K562 (cell line): ENCODE measurements at regions not wholly inside any gene's neighbourhood (a gene's known extent, or its start where the extent isn't known, plus 50 kb on each side); places are given as distances from the start of the nearest gene placed in this dataset.
A peak's percentile ranks its signal among the peaks of the same experiment; 100 is the strongest.

Experiments used
- BRD9 ChIP-seq: fragments of 450-650 bp; IDR thresholded peaks from 2 replicates; pipeline ENCODE4 v1.6.1; 2018; ENCODE audit warnings: low read depth; ENCODE audit not compliant: partially characterized antibody
- CBX2 ChIP-seq: fragments of 200-600 bp; sonication (generic); IDR thresholded peaks from one replicate; pipeline ENCODE4 v1.6.1; 2012; ENCODE audit warnings: mild to moderate bottlenecking, low read length, inconsistent platforms; ENCODE audit not compliant: insufficient read depth, poor library complexity, severe bottlenecking
- FOXA3 ChIP-seq, 2 experiments: fragments of 450-650 bp in 1 of 2; sonication (generic) in 1 of 2; formaldehyde crosslinking; IDR thresholded peaks in 1 of 2; conservative IDR thresholded peaks in 1 of 2; 2 replicates each; pipeline versions ENCODE4 v1.4.0 to v1.8.0; 2020 to 2022; ENCODE audit warnings: mild to moderate bottlenecking in 2 of 2, missing genetic modification reagents in 1 of 2
- GTF2A2 ChIP-seq: IDR thresholded peaks from 2 replicates; pipeline ENCODE4 v1.6.1; 2016; ENCODE audit warnings: mild to moderate bottlenecking, missing genetic modification characterization, missing compliant biosample characterization
- GTF3C2 ChIP-seq: IDR thresholded peaks from 3 replicates; pipeline ENCODE4 v1.6.1; 2011; ENCODE audit warnings: borderline replicate concordance, mild to moderate bottlenecking, moderate library complexity; ENCODE audit not compliant: insufficient read length; ENCODE audit errors: extremely low read depth
- KAT8 ChIP-seq: fragments of 450-650 bp; IDR thresholded peaks from 2 replicates; pipeline ENCODE4 v1.6.1; 2016; ENCODE audit warnings: low read depth, mild to moderate bottlenecking
- NR3C1 ChIP-seq: sonication (generic); formaldehyde crosslinking; IDR thresholded peaks from 2 replicates; pipeline ENCODE4 v1.8.1; 2022; ENCODE audit warnings: missing genetic modification reagents
- OTX1 ChIP-seq: fragments of 450-650 bp; formaldehyde crosslinking; IDR thresholded peaks from 2 replicates; pipeline ENCODE4 v1.4.0; 2022; ENCODE audit warnings: mild to moderate bottlenecking
- PHB ChIP-seq: fragments of 250-450 bp; sonication (Bioruptor Pico); IDR thresholded peaks from 2 replicates; pipeline ENCODE4 v1.5.0; 2021
- POLR2G ChIP-seq: fragments of 200-400 bp; formaldehyde crosslinking; IDR thresholded peaks from 2 replicates; pipeline ENCODE4 v1.6.1; 2017; ENCODE audit warnings: low read depth, mild to moderate bottlenecking, antibody characterized with exemption, low read length, moderate library complexity
- SETDB1 ChIP-seq: IDR thresholded peaks from one replicate; pipeline ENCODE4 v1.6.1; 2012; ENCODE audit warnings: low read length, control low read depth, inconsistent platforms
- TRIM24 ChIP-seq, 2 experiments: fragments of 450-650 bp; IDR thresholded peaks; 2 replicates each; pipeline ENCODE4 v1.6.1; 2016
- ZNF280A ChIP-seq: fragments of 450-650 bp; IDR thresholded peaks from 2 replicates; pipeline ENCODE4 v1.6.1; 2018; ENCODE audit warnings: mild to moderate bottlenecking, low read depth; ENCODE audit not compliant: partially characterized antibody
- ZNF282 ChIP-seq: sonication (generic); formaldehyde crosslinking; IDR thresholded peaks from 2 replicates; pipeline ENCODE4 v1.8.1; 2023; ENCODE audit warnings: missing genetic modification reagents
- ZNF57 ChIP-seq: fragments of 450-650 bp; formaldehyde crosslinking; IDR thresholded peaks from 2 replicates; pipeline ENCODE4 v1.4.0; 2020; ENCODE audit warnings: mild to moderate bottlenecking, moderate library complexity
- ZNF695 ChIP-seq: fragments of 450-650 bp; formaldehyde crosslinking; IDR thresholded peaks from 2 replicates; pipeline ENCODE4 v1.4.0; 2020; ENCODE audit warnings: mild to moderate bottlenecking, moderate library complexity
- TF ChIP-seq, protein P1 (sequence below): sonication (generic); formaldehyde crosslinking; IDR thresholded peaks from 2 replicates; pipeline ENCODE4 v1.4.0; 2020; ENCODE audit warnings: mild to moderate bottlenecking, missing genetic modification reagents
- TF ChIP-seq, protein P2 (sequence below): IDR thresholded peaks from 3 replicates; pipeline ENCODE4 v1.6.1; 2011; ENCODE audit warnings: borderline replicate concordance, mild to moderate bottlenecking; ENCODE audit not compliant: insufficient read length, insufficient read depth
- TF ChIP-seq, protein P3 (sequence below), 3 experiments: fragments of 200-800 bp in 1 of 3; sonication (Bioruptor generic) in 1 of 3; sonication (generic) in 1 of 3; formaldehyde crosslinking in 1 of 3; IDR thresholded peaks; 2 replicates each; pipeline versions ENCODE4 v1.6.1 to v1.8.0; 2016 to 2022; ENCODE audit warnings: mild to moderate bottlenecking in 2 of 3, missing compliant biosample characterization in 2 of 3, missing genetic modification characterization in 2 of 3, missing genetic modification reagents in 1 of 3

GRCh38 chr6:27592481-27593199 lies 119.7 kb upstream of the ZNF184 start (continued):
- TF ChIP-seq, protein P1, sequence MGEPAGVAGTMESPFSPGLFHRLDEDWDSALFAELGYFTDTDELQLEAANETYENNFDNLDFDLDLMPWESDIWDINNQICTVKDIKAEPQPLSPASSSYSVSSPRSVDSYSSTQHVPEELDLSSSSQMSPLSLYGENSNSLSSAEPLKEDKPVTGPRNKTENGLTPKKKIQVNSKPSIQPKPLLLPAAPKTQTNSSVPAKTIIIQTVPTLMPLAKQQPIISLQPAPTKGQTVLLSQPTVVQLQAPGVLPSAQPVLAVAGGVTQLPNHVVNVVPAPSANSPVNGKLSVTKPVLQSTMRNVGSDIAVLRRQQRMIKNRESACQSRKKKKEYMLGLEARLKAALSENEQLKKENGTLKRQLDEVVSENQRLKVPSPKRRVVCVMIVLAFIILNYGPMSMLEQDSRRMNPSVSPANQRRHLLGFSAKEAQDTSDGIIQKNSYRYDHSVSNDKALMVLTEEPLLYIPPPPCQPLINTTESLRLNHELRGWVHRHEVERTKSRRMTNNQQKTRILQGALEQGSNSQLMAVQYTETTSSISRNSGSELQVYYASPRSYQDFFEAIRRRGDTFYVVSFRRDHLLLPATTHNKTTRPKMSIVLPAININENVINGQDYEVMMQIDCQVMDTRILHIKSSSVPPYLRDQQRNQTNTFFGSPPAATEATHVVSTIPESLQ (CRISPR knock-in tag) = no peak
- TF ChIP-seq, protein P2, sequence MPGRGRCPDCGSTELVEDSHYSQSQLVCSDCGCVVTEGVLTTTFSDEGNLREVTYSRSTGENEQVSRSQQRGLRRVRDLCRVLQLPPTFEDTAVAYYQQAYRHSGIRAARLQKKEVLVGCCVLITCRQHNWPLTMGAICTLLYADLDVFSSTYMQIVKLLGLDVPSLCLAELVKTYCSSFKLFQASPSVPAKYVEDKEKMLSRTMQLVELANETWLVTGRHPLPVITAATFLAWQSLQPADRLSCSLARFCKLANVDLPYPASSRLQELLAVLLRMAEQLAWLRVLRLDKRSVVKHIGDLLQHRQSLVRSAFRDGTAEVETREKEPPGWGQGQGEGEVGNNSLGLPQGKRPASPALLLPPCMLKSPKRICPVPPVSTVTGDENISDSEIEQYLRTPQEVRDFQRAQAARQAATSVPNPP = no peak
- peak; percentile 99 for TF ChIP-seq BRD9
- no peak for TF ChIP-seq CBX2
- peak; percentile 72; the same call in 1 of the 2 replicates for TF ChIP-seq OTX1 (CRISPR knock-in tag)
- TF ChIP-seq SETDB1 = no peak
- no peak for TF ChIP-seq GTF2A2 (tag)
- TF ChIP-seq ZNF57 (CRISPR knock-in tag) = no peak
- peak in 1 of 2 experiments; percentile 76; a peak in 2 of 4 replicates for TF ChIP-seq TRIM24 (IDR thresholded peaks at IDR 0.05)
- no peak for TF ChIP-seq ZNF282
- TF ChIP-seq KAT8 = no peak
- no peak for TF ChIP-seq NR3C1 (CRISPR knock-in tag)
- TF ChIP-seq PHB (CRISPR knock-in tag) = no peak
- TF ChIP-seq POLR2G = no peak
- no peak for TF ChIP-seq ZNF280A
- TF ChIP-seq ZNF695 = no peak
- TF ChIP-seq GTF3C2 = peak; percentile 97
- TF ChIP-seq, protein P3, sequence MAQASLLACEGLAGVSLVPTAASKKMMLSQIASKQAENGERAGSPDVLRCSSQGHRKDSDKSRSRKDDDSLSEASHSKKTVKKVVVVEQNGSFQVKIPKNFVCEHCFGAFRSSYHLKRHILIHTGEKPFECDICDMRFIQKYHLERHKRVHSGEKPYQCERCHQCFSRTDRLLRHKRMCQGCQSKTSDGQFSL (CRISPR knock-in tag; IDR thresholded peaks at IDR 0.05) = peak; percentile 68; the same call in 1 of the 2 replicates
- TF ChIP-seq, protein P3 (tag; IDR thresholded peaks at IDR 0.05) = no peak
- peak; percentile 64 to 77; a peak in 3 of 4 replicates for TF ChIP-seq FOXA3 (CRISPR knock-in tag; conservative IDR thresholded peaks at IDR 0.05 in 1 of 2, IDR thresholded peaks at IDR 0.05 in 1 of 2)
